ENCODE measurements at regions not wholly inside any gene's neighbourhood (a gene's known extent, or its start where the extent isn't known, plus 50 kb on each side); places are given as distances from the start of the nearest gene placed in this dataset.

DNA sequence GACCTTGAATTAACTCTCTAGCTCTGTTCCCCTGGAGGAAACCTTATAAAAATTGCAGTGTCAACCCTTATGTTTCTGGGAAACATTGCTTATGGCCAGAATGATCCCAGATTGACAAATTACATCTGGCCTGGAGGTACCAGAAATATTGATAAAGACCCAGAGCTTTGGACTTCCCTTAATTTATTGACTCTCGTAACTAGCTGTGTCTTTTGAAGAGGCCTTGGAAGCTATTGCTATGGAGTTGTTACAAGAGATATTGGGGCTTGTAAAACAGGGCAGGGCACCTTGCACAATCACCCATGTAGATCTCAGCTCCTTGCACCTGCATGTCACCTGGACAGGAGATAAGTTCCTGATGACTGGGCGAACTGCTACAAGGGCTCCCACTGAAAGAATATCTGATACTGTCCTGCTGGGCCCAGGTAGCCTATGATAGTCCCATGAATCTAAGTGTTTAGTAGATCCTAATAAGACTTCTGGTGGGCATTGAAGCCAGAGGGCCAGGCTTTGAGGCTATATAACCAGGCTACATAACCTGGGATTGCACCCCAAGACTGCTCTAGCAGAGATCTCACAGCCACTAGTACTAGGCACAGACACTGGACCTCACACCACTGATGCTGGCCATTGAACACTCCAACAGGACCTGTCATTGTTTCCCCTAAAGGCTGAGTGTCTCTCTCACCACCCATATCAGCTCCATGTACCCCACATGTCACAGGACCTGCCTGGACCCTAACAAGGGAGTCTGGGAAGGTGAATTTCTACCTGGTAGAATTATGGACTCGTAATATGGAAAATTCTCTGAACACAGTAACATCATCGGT is 135.7 kb upstream of the PWP1 start (continued):
- TF ChIP-seq SUZ12 (IDR thresholded peaks at IDR 0.05; ENCODE audit: low read length), result no peak
- no peak for TF ChIP-seq POLR2AphosphoS5 (IDR thresholded peaks at IDR 0.05; ENCODE audit: low read depth, low read length)
- no peak for TF ChIP-seq RBBP5 (IDR thresholded peaks at IDR 0.05; ENCODE audit: borderline replicate concordance, low read depth, low read length)
- TF ChIP-seq POLR2A (IDR thresholded peaks at IDR 0.05; ENCODE audit: control extremely low read depth in 1 of 2, low read depth in 2 of 2, low read length in 2 of 2), result no peak
- TF ChIP-seq SRF (IDR thresholded peaks at IDR 0.05; ENCODE audit: low read depth, low read length), result no peak
- TF ChIP-seq BACH1 (IDR thresholded peaks at IDR 0.05; ENCODE audit: low read length), result no peak

All from H1 (cell line).